ENCODE measurements at regions not wholly inside any gene's neighbourhood (a gene's known extent, or its start where the extent isn't known, plus 50 kb on each side); places are given as distances from the start of the nearest gene placed in this dataset.

DNA sequence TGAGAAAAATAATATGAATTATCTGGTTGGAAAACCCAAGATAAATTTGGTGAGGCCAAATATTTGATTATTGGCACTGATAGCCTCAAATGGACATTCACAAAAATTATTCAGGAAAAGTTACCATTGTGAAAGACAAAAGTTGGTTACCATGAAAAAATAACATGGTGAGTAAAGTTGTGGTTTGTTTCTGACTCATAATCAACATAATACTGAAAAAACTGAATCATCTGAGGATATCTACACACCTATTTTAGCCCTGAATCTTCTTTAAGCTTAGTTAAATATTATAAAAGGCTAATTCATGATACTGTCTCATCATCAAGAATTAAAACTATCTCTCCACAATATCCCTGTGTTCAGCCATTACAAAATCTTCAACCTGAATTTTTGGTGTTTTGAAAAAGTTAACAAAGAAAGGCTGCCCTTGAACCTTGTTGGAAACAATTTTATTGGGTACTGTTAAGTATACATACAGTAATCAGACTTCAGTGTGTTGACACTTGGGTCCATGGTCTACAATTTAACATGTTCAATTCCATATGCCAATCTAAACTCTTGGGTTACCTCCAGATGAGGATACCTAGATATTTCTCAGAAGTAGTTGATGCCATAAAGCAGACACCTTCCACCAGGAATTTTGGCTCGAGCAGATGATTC, 607.5 kb upstream of the SLC39A10 start:
- no peaks in the 10 kb centered on the region for H3F3A ChIP-seq (ENCODE audit: low read depth)

DNA sequence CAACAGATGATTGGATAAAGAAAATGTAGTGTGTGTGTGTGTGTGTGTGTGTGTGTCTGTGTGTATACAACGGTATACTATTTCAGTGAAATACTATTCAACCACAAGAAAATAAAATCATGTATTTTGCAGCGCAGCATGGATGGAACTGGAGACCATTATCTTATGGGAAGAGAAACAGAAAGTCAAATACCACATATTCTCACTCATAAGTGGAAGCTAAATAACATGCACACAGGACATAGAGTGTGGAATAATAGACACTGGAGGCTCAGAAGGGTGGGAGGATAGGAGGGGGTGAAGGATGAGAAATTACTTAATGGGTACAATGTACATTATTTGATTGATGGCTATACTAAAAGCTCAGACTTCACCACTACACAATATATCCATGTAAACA, 609.1 kb upstream of the SLC39A10 start:
- TF ChIP-seq, protein P1, sequence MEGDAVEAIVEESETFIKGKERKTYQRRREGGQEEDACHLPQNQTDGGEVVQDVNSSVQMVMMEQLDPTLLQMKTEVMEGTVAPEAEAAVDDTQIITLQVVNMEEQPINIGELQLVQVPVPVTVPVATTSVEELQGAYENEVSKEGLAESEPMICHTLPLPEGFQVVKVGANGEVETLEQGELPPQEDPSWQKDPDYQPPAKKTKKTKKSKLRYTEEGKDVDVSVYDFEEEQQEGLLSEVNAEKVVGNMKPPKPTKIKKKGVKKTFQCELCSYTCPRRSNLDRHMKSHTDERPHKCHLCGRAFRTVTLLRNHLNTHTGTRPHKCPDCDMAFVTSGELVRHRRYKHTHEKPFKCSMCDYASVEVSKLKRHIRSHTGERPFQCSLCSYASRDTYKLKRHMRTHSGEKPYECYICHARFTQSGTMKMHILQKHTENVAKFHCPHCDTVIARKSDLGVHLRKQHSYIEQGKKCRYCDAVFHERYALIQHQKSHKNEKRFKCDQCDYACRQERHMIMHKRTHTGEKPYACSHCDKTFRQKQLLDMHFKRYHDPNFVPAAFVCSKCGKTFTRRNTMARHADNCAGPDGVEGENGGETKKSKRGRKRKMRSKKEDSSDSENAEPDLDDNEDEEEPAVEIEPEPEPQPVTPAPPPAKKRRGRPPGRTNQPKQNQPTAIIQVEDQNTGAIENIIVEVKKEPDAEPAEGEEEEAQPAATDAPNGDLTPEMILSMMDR (conservative IDR thresholded peaks at IDR 0.05; ENCODE audit: low read length) = no peak
- TF ChIP-seq EZH2phosphoT487 (IDR thresholded peaks at IDR 0.05; ENCODE audit: borderline replicate concordance) = no peak
- no peak overlapping the region for H3K9ac ChIP-seq (ENCODE audit: low read depth, low read length, poor library complexity, severe bottlenecking)
- no peaks in the 10 kb centered on the region for H3K9me2 ChIP-seq (replicated peaks; ENCODE audit: low read depth, low read length)
- no peaks in the 10 kb centered on the region for H4K20me1 ChIP-seq (ENCODE audit: insufficient read depth, low read length, poor library complexity, severe bottlenecking)
- no peak overlapping the region for H2AFZ ChIP-seq (ENCODE audit: low read length)
- no peak overlapping the region for H3K4me3 ChIP-seq (ENCODE audit: low read length, poor library complexity, severe bottlenecking)
- no peaks in the 10 kb centered on the region for H3K36me3 ChIP-seq (ENCODE audit: insufficient read depth, low read length)
- H3K9me3 ChIP-seq (ENCODE audit: insufficient read depth, low read depth, low read length) = no peaks in the 10 kb centered on the region
- H3K27me3 ChIP-seq (ENCODE audit: insufficient read depth, low read length, poor library complexity, severe bottlenecking) = no peaks in the 10 kb centered on the region
- no peaks in the 10 kb centered on the region for H3F3A ChIP-seq (ENCODE audit: low read depth)
- H3K4me1 ChIP-seq (ENCODE audit: insufficient read depth, low read length, poor library complexity, severe bottlenecking) = no peaks in the 10 kb centered on the region
- H3K4me2 ChIP-seq (ENCODE audit: low read depth, low read length, poor library complexity, severe bottlenecking) = no peak overlapping the region
- H3K79me2 ChIP-seq (ENCODE audit: insufficient read depth, low read length) = no peaks in the 10 kb centered on the region

More for the DNA sequence above, 607.5 kb upstream of the SLC39A10 start:
- no peak overlapping the region for H2AFZ ChIP-seq (ENCODE audit: low read length)
- H3K36me3 ChIP-seq (ENCODE audit: insufficient read depth, low read length) = no peaks in the 10 kb centered on the region
- H4K20me1 ChIP-seq (ENCODE audit: insufficient read depth, low read length, poor library complexity, severe bottlenecking) = no peaks in the 10 kb centered on the region
- H3K27me3 ChIP-seq (ENCODE audit: insufficient read depth, low read length, poor library complexity, severe bottlenecking) = no peaks in the 10 kb centered on the region
- H3K9me3 ChIP-seq (ENCODE audit: insufficient read depth, low read depth, low read length) = no peaks in the 10 kb centered on the region
- H3K79me2 ChIP-seq (ENCODE audit: insufficient read depth, low read length) = no peaks in the 10 kb centered on the region
- no peak for TF ChIP-seq EZH2phosphoT487 (IDR thresholded peaks at IDR 0.05; ENCODE audit: borderline replicate concordance)
- TF ChIP-seq, protein P1 (conservative IDR thresholded peaks at IDR 0.05; ENCODE audit: low read length) = no peak
- no peaks in the 10 kb centered on the region for H3K4me1 ChIP-seq (ENCODE audit: insufficient read depth, low read length, poor library complexity, severe bottlenecking)
- H3K4me3 ChIP-seq (ENCODE audit: low read length, poor library complexity, severe bottlenecking) = no peak overlapping the region
- H3K9me2 ChIP-seq (replicated peaks; ENCODE audit: low read depth, low read length) = no peaks in the 10 kb centered on the region
- H3K4me2 ChIP-seq (ENCODE audit: low read depth, low read length, poor library complexity, severe bottlenecking) = no peak overlapping the region
- H3K9ac ChIP-seq (ENCODE audit: low read depth, low read length, poor library complexity, severe bottlenecking) = no peak overlapping the region

DNA sequence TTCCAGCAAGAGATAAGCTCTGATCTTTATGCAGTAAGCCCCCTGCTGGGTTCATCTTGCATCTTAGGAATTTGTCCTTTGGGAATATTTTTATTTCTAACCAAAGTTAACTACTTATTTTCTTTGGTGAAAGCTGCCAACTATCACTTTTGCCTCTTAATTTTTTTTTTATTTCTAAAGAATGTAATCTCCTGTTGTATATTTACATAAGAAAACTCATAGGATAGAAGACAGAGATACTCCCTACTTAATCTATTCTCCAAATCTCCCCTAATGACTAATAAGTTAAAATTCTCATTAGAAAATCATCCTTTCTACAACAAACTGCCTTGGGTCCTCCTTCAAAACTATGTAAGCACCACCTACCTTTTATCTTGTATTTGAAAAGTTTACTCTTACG, 612.2 kb upstream of the SLC39A10 start:
- H3K4me3 ChIP-seq (ENCODE audit: low read length, poor library complexity, severe bottlenecking) = no peak overlapping the region
- no peaks in the 10 kb centered on the region for H3K36me3 ChIP-seq (ENCODE audit: insufficient read depth, low read length)
- no peak overlapping the region for H3K9ac ChIP-seq (ENCODE audit: low read depth, low read length, poor library complexity, severe bottlenecking)
- H3K79me2 ChIP-seq (ENCODE audit: insufficient read depth, low read length) = no peaks in the 10 kb centered on the region
- H2AFZ ChIP-seq (ENCODE audit: low read length) = no peak overlapping the region
- H3K9me3 ChIP-seq (ENCODE audit: insufficient read depth, low read depth, low read length) = no peaks in the 10 kb centered on the region
- H3K9me2 ChIP-seq (replicated peaks; ENCODE audit: low read depth, low read length) = no peaks in the 10 kb centered on the region
- H3F3A ChIP-seq (ENCODE audit: low read depth) = no peaks in the 10 kb centered on the region
- no peak overlapping the region for H3K4me2 ChIP-seq (ENCODE audit: low read depth, low read length, poor library complexity, severe bottlenecking)
- H3K27me3 ChIP-seq (ENCODE audit: insufficient read depth, low read length, poor library complexity, severe bottlenecking) = no peaks in the 10 kb centered on the region
- no peak for TF ChIP-seq EZH2phosphoT487 (IDR thresholded peaks at IDR 0.05; ENCODE audit: borderline replicate concordance)
- TF ChIP-seq, protein P1 (conservative IDR thresholded peaks at IDR 0.05; ENCODE audit: low read length) = no peak
- no peaks in the 10 kb centered on the region for H4K20me1 ChIP-seq (ENCODE audit: insufficient read depth, low read length, poor library complexity, severe bottlenecking)
- no peaks in the 10 kb centered on the region for H3K4me1 ChIP-seq (ENCODE audit: insufficient read depth, low read length, poor library complexity, severe bottlenecking)
